ENCODE measurements at regions not wholly inside any gene's neighbourhood (a gene's known extent, or its start where the extent isn't known, plus 50 kb on each side); places are given as distances from the start of the nearest gene placed in this dataset.
"Not testable (repeated sequence)": the region's sequence is repeated elsewhere in the genome, so short reads cannot be mapped to it uniquely, and the experiment has no call there.

GRCh38 chr2:89299196-89299595 is 607.7 kb downstream of the RPIA start:
- not testable (repeated sequence) for H2BK12ac ChIP-seq (ENCODE audit: insufficient read length, low read depth, low read length); H3K4me1 ChIP-seq (ENCODE audit: insufficient read depth, low read length); H2BK20ac ChIP-seq (ENCODE audit: low read depth, low read length, poor library complexity, severe bottlenecking); H3K4me3 Mint-ChIP-seq; H2BK15ac ChIP-seq (ENCODE audit: low read depth, low read length); H2BK5ac ChIP-seq (ENCODE audit: insufficient read length, low read length); H2AK5ac ChIP-seq (ENCODE audit: insufficient read length, low read length); H3K23ac ChIP-seq (ENCODE audit: insufficient read length, low read depth, low read length); H2BK120ac ChIP-seq (ENCODE audit: low read depth, low read length, poor library complexity, severe bottlenecking); H3K4me2 ChIP-seq (ENCODE audit: insufficient read depth, insufficient read length, low read length); H3K9ac ChIP-seq (ENCODE audit: extremely low read depth, insufficient read length, low read length); H4K91ac ChIP-seq (ENCODE audit: insufficient read length, low read depth, low read length); H3K56ac ChIP-seq (ENCODE audit: insufficient read length, low read depth, low read length); H3K9me3 ChIP-seq (ENCODE audit: control insufficient read depth, low read depth, low read length); H3K18ac ChIP-seq (ENCODE audit: insufficient read length, low read depth, low read length); H2AFZ ChIP-seq (ENCODE audit: low read length); H4K8ac ChIP-seq (replicated peaks; ENCODE audit: insufficient read length, low read depth, low read length); H3K23me2 ChIP-seq (ENCODE audit: insufficient read length, low read depth, low read length, poor library complexity, severe bottlenecking); H3K4ac ChIP-seq (ENCODE audit: low read depth, low read length); H4K5ac ChIP-seq (ENCODE audit: insufficient read length, low read depth, low read length); H3K36me3 Mint-ChIP-seq (ENCODE audit: insufficient read depth in 1 of 3, low read depth in 3 of 3); H3K27me3 Mint-ChIP-seq (ENCODE audit: low read depth); H3K79me2 ChIP-seq (ENCODE audit: insufficient read depth, low read length); H4K20me1 ChIP-seq (ENCODE audit: control insufficient read depth, insufficient read depth, insufficient read length); H3K4me1 Mint-ChIP-seq; H3T11ph ChIP-seq (ENCODE audit: low read length); H3K27ac ChIP-seq (ENCODE audit: insufficient read length, low read depth, low read length); DNase-seq; H3K14ac ChIP-seq (ENCODE audit: insufficient read depth, low read length); H3K27me3 ChIP-seq (ENCODE audit: insufficient read depth, low read length); H3K79me1 ChIP-seq (ENCODE audit: insufficient read depth, low read depth, low read length, poor library complexity, severe bottlenecking); H3K27ac Mint-ChIP-seq
- peaks cover 18 to 21% of the 10 kb centered on the region in 2 experiments for H3K9me3 Mint-ChIP-seq

GRCh38 chr2:89305623-89306022 is 614.1 kb downstream of the RPIA start:
- H2BK20ac ChIP-seq (ENCODE audit: low read depth, low read length, poor library complexity, severe bottlenecking); H3K27ac ChIP-seq (ENCODE audit: insufficient read length, low read depth, low read length); H3K9ac ChIP-seq (ENCODE audit: extremely low read depth, insufficient read length, low read length); H3K27ac Mint-ChIP-seq; H2BK120ac ChIP-seq (ENCODE audit: low read depth, low read length, poor library complexity, severe bottlenecking); H3K4ac ChIP-seq (ENCODE audit: low read depth, low read length); H3K4me2 ChIP-seq (ENCODE audit: insufficient read depth, insufficient read length, low read length); H3K18ac ChIP-seq (ENCODE audit: insufficient read length, low read depth, low read length); H3K23ac ChIP-seq (ENCODE audit: insufficient read length, low read depth, low read length); H2AFZ ChIP-seq (ENCODE audit: low read length); H3K23me2 ChIP-seq (ENCODE audit: insufficient read length, low read depth, low read length, poor library complexity, severe bottlenecking); H2BK12ac ChIP-seq (ENCODE audit: insufficient read length, low read depth, low read length); H4K20me1 ChIP-seq (ENCODE audit: control insufficient read depth, insufficient read depth, insufficient read length); DNase-seq; H2BK15ac ChIP-seq (ENCODE audit: low read depth, low read length); H3K4me1 Mint-ChIP-seq; H3K79me2 ChIP-seq (ENCODE audit: insufficient read depth, low read length); H4K5ac ChIP-seq (ENCODE audit: insufficient read length, low read depth, low read length); H3K4me1 ChIP-seq (ENCODE audit: insufficient read depth, low read length); H2AK5ac ChIP-seq (ENCODE audit: insufficient read length, low read length); H3T11ph ChIP-seq (ENCODE audit: low read length); H3K36me3 Mint-ChIP-seq (ENCODE audit: insufficient read depth in 1 of 3, low read depth in 3 of 3); H4K8ac ChIP-seq (replicated peaks; ENCODE audit: insufficient read length, low read depth, low read length); H3K27me3 Mint-ChIP-seq (ENCODE audit: low read depth); H2BK5ac ChIP-seq (ENCODE audit: insufficient read length, low read length); H3K14ac ChIP-seq (ENCODE audit: insufficient read depth, low read length); H3K79me1 ChIP-seq (ENCODE audit: insufficient read depth, low read depth, low read length, poor library complexity, severe bottlenecking); H3K9me3 ChIP-seq (ENCODE audit: control insufficient read depth, low read depth, low read length); H3K4me3 Mint-ChIP-seq; H3K27me3 ChIP-seq (ENCODE audit: insufficient read depth, low read length); H3K56ac ChIP-seq (ENCODE audit: insufficient read length, low read depth, low read length); H4K91ac ChIP-seq (ENCODE audit: insufficient read length, low read depth, low read length): not testable (repeated sequence)
- peaks cover 18 to 19% of the 10 kb centered on the region in 2 experiments; a peak in 4 of 5 replicates for H3K9me3 Mint-ChIP-seq
- no CpG with 5 or more reads among the region's 2 CpGs for WGBS (ENCODE audit: extremely low coverage, insufficient read length, low lambda C conversion rate)
